NCI-H345 (cell line): ENCODE measurements at regions not wholly inside any gene's neighbourhood (a gene's known extent, or its start where the extent isn't known, plus 50 kb on each side); places are given as distances from the start of the nearest gene placed in this dataset.

Source experiments
- DNase-seq: peaks from one replicate; lab custom pipeline; 2025; lab: John Stamatoyannopoulos, UW

- DNase-seq, result no peak
These were observed 341.7 kb upstream of the SMIM30 start for GRCh38 chr7:113460067-113460466.

DNA sequence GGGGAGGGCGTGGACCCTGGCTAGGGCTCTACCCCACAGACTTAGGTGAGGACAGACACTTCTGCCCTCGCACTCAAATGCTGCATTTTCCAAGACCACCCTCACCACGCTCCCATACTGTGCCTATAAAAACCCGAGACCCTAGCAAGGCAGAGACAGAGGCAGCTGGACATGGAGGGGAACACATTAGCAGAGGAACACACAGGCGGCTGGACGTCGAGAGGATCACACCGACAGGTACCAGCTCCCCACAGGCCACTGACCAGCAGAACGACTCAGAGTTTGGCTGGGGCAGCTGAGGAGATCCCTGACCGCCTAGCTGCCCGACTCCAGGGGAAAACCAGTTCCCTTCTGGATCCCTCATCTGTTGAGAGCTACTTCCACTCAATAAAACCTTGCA is 338.2 kb upstream of the SMIM30 start:
- DNase-seq, result no peak

GRCh38 chr7:113454597-113455169 is 336.3 kb upstream of the SMIM30 start:
- no peak for DNase-seq

- DNase-seq, result no peak
These were observed 333.9 kb upstream of the SMIM30 start for GRCh38 chr7:113452245-113452644.

- DNase-seq, result no peak
These were observed 328.4 kb upstream of the SMIM30 start for GRCh38 chr7:113446791-113447190.

- no peak for DNase-seq
These were observed 328.0 kb upstream of the SMIM30 start for GRCh38 chr7:113446391-113446790.

GRCh38 chr7:113444261-113444660 is 325.9 kb upstream of the SMIM30 start:
- DNase-seq, result no peak

GRCh38 chr7:113440173-113440572 is 321.8 kb upstream of the SMIM30 start:
- DNase-seq, result no peak

- DNase-seq, result no peak
These were observed 313.1 kb upstream of the SMIM30 start for GRCh38 chr7:113431406-113431805.

GRCh38 chr7:113424185-113424817 is 305.9 kb upstream of the SMIM30 start:
- no peak for DNase-seq

DNA sequence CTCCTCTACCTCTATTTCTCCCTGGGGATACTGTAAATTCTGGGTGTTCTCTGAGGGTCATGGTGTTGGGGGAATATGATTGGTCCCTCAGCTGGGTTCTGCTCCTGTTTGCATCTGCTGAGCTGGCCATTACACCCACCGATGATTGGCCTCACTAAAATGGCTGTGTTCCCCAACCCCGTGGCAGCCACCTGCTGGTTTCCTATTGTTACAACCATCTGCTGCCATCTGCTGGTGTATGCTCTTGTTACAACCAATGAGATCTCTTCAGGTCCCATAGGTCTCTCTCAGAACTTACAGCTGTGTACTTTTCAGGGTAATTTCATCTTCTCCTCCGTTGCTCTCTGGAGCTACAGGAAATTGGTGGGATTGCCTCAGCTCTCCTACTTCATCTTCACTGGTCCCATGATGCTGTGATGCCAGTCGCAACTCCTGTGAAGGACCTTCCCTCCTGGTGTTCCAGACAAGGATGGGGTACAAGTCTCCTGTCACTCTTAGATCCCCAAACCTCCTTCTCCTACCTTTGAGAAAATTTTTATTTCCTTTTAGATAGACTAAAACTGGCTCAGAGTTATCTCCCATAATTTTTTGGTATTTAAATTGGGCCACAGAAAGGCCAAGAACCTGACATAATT is 303.5 kb upstream of the SMIM30 start:
- DNase-seq, result peak; percentile 80

DNA sequence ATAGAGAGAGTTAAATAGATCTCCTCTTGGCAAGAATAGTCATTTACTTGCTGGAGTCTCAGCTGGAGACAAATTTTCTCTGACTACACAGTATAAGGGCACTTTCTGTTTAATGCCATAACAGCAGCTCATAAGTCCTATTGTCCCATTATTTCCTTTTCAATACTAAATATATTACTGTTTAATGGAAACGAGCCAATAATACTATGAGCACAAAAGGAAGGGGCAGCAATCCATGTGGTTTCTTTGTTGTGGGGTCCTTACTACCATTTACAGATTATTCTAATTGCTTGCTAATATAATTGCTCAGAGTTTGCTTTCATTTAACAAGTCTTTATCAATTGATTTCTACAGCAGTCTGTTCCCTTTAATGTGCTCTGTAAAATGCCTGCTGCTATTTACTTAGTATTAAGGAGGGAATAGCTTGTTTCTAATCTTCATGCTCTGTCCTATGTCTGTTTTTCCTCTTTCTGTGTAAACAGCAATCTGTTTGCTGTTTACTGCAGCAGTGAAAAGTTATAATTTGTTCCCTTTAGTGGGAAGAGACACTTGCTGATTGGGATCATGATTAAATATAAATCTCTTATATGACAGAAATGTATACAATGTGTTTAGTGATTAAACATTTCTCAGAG is 296.2 kb upstream of the SMIM30 start:
- DNase-seq, result no peak

DNA sequence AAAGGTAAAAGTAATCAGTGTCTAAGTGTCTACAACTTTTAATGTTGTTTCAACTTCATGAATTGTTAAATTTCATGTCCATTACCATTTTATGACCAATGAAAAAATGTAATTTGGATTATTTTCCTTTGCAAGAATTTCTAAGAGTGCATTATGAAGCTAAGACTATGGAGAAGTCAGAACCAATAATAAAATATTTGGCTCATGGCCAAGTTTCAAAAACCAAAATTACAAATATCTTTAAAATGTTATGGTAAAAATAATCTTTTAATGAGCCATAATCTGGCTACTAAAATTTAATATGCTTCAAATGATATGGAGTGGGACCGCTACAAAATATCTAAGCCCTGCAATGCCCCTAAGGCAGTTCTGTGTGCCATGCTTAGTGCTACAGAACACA is 294.1 kb upstream of the SMIM30 start:
- DNase-seq, result no peak

- DNase-seq, result no peak
These were observed 292.4 kb upstream of the SMIM30 start for GRCh38 chr7:113410796-113411195.

DNA sequence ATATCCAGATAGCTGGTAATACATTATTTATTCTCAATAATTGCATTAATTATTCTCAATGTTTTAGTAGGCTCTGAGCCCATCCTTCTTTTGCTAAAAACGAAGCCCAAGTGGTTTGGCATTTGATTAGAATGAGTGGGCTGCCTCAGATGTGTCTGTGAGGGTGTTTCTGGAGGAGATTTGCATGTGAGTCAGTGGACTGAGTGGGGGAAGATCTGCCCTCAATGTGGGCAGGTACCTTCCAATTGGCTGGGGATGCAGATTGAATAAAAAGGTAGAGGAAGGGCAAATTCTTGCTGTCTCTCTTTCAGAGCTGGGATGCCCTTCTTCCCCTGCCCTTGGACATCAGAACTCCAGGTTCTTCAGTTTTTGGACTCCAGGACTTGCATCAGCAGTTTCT is 290.6 kb upstream of the SMIM30 start:
- DNase-seq, result no peak

- no peak for DNase-seq
These were observed 287.1 kb upstream of the SMIM30 start for GRCh38 chr7:113405296-113406056.

DNA sequence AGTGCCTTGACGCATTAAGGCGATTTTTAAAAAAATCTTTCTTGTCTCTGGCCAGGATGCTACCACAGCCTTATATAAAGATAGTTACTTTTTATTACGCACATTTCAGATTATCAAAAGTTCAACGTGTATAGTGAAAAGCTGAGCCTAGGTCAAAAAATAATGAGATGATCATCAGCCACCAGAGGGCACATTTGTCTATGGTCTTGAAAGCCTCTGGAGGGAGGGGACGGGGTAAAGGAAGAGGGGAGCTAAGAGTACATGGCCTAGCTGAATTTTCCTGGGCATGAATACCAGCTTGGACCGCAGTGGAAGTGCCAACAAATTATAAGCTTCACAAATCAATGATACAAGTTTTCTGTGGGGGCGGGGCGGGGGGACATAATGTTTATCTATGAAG is 285.9 kb upstream of the SMIM30 start:
- peak; percentile 8 for DNase-seq

DNA sequence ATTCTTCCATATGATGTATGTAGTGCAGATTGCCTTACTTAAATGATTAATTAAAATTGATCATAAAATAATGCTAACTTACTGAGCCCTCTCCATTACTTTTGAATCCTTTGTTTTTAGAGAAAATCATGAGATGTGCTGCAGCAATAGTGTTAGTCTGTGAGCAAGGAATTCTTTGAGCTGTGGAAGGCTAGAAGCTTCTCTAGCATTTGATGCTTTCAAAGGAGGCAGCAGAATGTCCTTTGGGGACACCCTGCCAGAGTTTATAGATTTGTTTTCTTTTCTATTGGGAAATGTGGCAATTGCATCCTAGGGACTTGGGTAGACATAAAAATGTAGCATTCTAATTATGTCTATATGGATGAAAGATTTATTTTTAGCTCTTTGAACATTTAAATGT is 284.1 kb upstream of the SMIM30 start:
- DNase-seq, result no peak

GRCh38 chr7:113402005-113402404 is 283.7 kb upstream of the SMIM30 start:
- DNase-seq, result no peak

- DNase-seq, result no peak
These were observed 276.5 kb upstream of the SMIM30 start for GRCh38 chr7:113394856-113395255.

DNA sequence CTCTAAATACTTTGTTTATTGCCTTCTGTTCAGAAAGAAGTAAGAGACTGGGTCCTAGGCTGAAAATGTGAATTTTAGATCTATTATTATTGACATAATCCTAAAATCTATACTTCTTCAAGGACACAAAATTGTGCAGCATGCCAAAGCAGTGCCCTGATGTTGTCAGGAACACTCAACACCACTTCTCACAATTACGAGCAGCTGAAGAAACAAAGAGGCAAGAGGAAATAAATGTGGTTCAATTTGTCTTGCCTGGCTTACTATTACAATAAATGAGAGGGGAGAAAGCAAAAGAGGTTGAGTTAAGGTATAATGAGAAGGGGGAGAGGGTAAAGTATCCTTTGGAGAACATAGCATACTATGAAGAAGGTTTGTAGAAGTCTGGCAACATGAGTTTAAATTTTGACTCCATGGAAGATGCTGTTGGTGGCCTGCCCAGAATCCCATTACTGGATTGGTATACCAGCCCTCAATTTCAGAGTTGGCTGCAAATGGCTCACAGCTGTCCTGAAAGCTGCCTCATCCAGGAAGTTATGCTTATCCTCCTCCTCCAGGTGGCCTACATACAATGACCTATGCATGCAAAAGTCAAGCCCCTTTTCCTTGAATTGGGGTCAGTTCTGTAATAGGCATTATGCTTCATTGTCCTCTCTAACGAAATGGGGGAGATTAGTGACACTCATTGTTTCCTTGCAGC is 274.6 kb upstream of the SMIM30 start:
- DNase-seq, result no peak

DNA sequence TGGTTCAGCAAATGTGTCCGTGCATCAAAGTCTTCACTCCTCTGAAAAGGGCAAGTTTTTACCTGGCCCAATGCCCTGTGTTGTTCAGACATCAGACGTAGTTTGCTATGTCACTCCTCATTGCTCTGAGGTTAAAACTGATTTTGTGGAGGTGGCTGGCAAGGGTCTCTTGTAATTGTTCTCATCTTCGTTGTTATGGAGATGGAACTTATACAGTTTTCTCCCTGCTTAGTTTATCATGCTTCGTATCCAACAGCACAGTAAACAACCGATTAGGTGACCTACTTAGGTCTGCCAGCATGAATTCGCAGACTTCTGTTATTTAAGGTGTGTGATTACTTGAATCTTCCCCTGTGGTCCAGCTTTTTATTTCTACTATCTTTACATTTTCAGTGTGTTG is 274.1 kb upstream of the SMIM30 start:
- DNase-seq, result no peak
